Ectodermal cell (in vitro differentiated cells): ENCODE measurements at regions not wholly inside any gene's neighbourhood (a gene's known extent, or its start where the extent isn't known, plus 50 kb on each side); places are given as distances from the start of the nearest gene placed in this dataset.
"Not testable (repeated sequence)": the region's sequence is repeated elsewhere in the genome, so short reads cannot be mapped to it uniquely, and the experiment has no call there.

Experiments used
- H3K27ac ChIP-seq: 2 replicates; pipeline ENCODE4 v1.7.0; 2013; ENCODE audit warnings: mild to moderate bottlenecking, low read depth, low read length; ENCODE audit not compliant: insufficient read depth, poor library complexity, severe bottlenecking
- H3K27me3 ChIP-seq: 2 replicates; pipeline ENCODE4 v1.7.0; 2013; ENCODE audit warnings: mild to moderate bottlenecking, low read length; ENCODE audit not compliant: insufficient read depth, control insufficient read depth, poor library complexity, severe bottlenecking
- H3K36me3 ChIP-seq: one replicate; pipeline ENCODE4 v1.7.0; 2013; ENCODE audit warnings: low read length; ENCODE audit not compliant: control insufficient read depth, insufficient read depth
- H3K4me1 ChIP-seq: one replicate; pipeline ENCODE4 v1.7.0; 2013; ENCODE audit warnings: low read length; ENCODE audit not compliant: control insufficient read depth, insufficient read depth
- H3K4me3 ChIP-seq: 2 replicates; pipeline ENCODE4 v1.7.0; 2013; ENCODE audit warnings: low read depth, low read length, control low read depth; ENCODE audit not compliant: insufficient read depth
- H3K9me3 ChIP-seq: 2 replicates; pipeline ENCODE4 v1.7.0; 2013; ENCODE audit warnings: mild to moderate bottlenecking, low read length, moderate library complexity; ENCODE audit not compliant: control insufficient read depth
- WGBS, 2 experiments: methylation state at CpG; one replicate each; pipeline ENCODE4 v1.1.7; 2013; ENCODE audit warnings: missing lambda C conversion rate in 2 of 2; 5-methylcytosine and 5-hydroxymethylcytosine counted together

- Histone ChIP-seq H3K4me1 (no peaks in the 10 kb centered on the region), H3K27ac (no peak overlapping the region), H3K27me3 (no peaks in the 10 kb centered on the region), H3K9me3 (peaks cover under 1% of the 10 kb centered on the region), H3K36me3 (no peaks in the 10 kb centered on the region), H3K4me3 (no peak overlapping the region)
- 82 to 100% methylated on average over 2 of the region's 2 CpGs for WGBS, 2 experiments
These were observed 384.9 kb downstream of the NFIB start for GRCh38 chr9:13929013-13929412.

GRCh38 chr9:13923381-13923780, 390.6 kb downstream of the NFIB start:
- 82 to 85% methylated on average over 4 of the region's 4 CpGs for WGBS, 2 experiments
- no peaks in the 10 kb centered on the region for H3K27me3 ChIP-seq
- H3K36me3 ChIP-seq = no peaks in the 10 kb centered on the region
- no peak overlapping the region for H3K4me3 ChIP-seq
- no peak overlapping the region for H3K27ac ChIP-seq
- no peaks in the 10 kb centered on the region for H3K4me1 ChIP-seq
- H3K9me3 ChIP-seq = peaks cover 4% of the 10 kb centered on the region

GRCh38 chr9:13920557-13920956, 393.4 kb downstream of the NFIB start:
- H3K27me3 ChIP-seq = no peaks in the 10 kb centered on the region
- H3K4me1 ChIP-seq = no peaks in the 10 kb centered on the region
- no peaks in the 10 kb centered on the region for H3K36me3 ChIP-seq
- H3K27ac ChIP-seq = no peak overlapping the region
- no peak overlapping the region for H3K4me3 ChIP-seq
- H3K9me3 ChIP-seq = peaks cover 4% of the 10 kb centered on the region

- peaks cover 4% of the 10 kb centered on the region for H3K9me3 ChIP-seq
- H3K4me3 ChIP-seq = no peak overlapping the region
- whole genome bisulfite sequencing, 2 experiments = 90% methylated on average over 2 of the region's 2 CpGs
- H3K27ac ChIP-seq = no peak overlapping the region
- H3K36me3 ChIP-seq = no peaks in the 10 kb centered on the region
- H3K27me3 ChIP-seq = no peaks in the 10 kb centered on the region
- no peaks in the 10 kb centered on the region for H3K4me1 ChIP-seq
These were observed 394.5 kb downstream of the NFIB start for GRCh38 chr9:13919401-13919800.

- Histone ChIP-seq H3K4me3 (no peak overlapping the region), H3K4me1 (no peaks in the 10 kb centered on the region), H3K27me3 (no peaks in the 10 kb centered on the region), H3K9me3 (no peaks in the 10 kb centered on the region), H3K27ac (no peak overlapping the region), H3K36me3 (no peaks in the 10 kb centered on the region)
These were observed 396.4 kb downstream of the NFIB start for GRCh38 chr9:13917534-13917933.

- Histone ChIP-seq H3K4me3 (no peak overlapping the region), H3K9me3 (no peaks in the 10 kb centered on the region), H3K27ac (no peak overlapping the region), H3K36me3 (no peaks in the 10 kb centered on the region), H3K27me3 (no peaks in the 10 kb centered on the region), H3K4me1 (no peaks in the 10 kb centered on the region)
- WGBS, 2 experiments = 92 to 95% methylated on average over 4 of the region's 4 CpGs
These were observed 398.2 kb downstream of the NFIB start for GRCh38 chr9:13915591-13916301.

- Histone ChIP-seq H3K27me3 (no peaks in the 10 kb centered on the region), H3K36me3 (no peaks in the 10 kb centered on the region), H3K27ac (no peak overlapping the region), H3K4me3 (no peak overlapping the region), H3K9me3 (no peaks in the 10 kb centered on the region), H3K4me1 (no peaks in the 10 kb centered on the region)
- WGBS, 2 experiments = 85 to 92% methylated on average over 1 of the region's 1 CpG
These were observed 398.8 kb downstream of the NFIB start for GRCh38 chr9:13915131-13915530.

- WGBS, 2 experiments = 91 to 100% methylated on average over 2 of the region's 2 CpGs
- no peak overlapping the region for H3K4me3 ChIP-seq
- H3K36me3 ChIP-seq = no peaks in the 10 kb centered on the region
- H3K27ac ChIP-seq = no peak overlapping the region
- H3K9me3 ChIP-seq = no peaks in the 10 kb centered on the region
- no peaks in the 10 kb centered on the region for H3K27me3 ChIP-seq
- no peaks in the 10 kb centered on the region for H3K4me1 ChIP-seq
These were observed 402.5 kb downstream of the NFIB start for GRCh38 chr9:13911473-13911872.

GRCh38 chr9:13907842-13908241, 406.1 kb downstream of the NFIB start:
- 69 to 71% methylated on average over 3 of the region's 3 CpGs for WGBS, 2 experiments
- not testable (repeated sequence) for H3K27me3 ChIP-seq, H3K9me3 ChIP-seq, H3K4me1 ChIP-seq, H3K36me3 ChIP-seq, H3K4me3 ChIP-seq, H3K27ac ChIP-seq

GRCh38 chr9:13904746-13905145, 409.2 kb downstream of the NFIB start:
- Histone ChIP-seq H3K4me3 (no peak overlapping the region), H3K4me1 (no peaks in the 10 kb centered on the region), H3K27me3 (no peaks in the 10 kb centered on the region), H3K27ac (no peak overlapping the region), H3K9me3 (no peaks in the 10 kb centered on the region), H3K36me3 (no peaks in the 10 kb centered on the region)

GRCh38 chr9:13904311-13904710, 409.6 kb downstream of the NFIB start:
- WGBS, 2 experiments = 94 to 96% methylated on average over 3 to 4 of the region's 4 CpGs

More at GRCh38 chr9:13904311-13904710, 409.6 kb downstream of the NFIB start:
- Histone ChIP-seq H3K4me1 (no peaks in the 10 kb centered on the region), H3K36me3 (no peaks in the 10 kb centered on the region), H3K27ac (no peak overlapping the region), H3K9me3 (no peaks in the 10 kb centered on the region), H3K27me3 (no peaks in the 10 kb centered on the region), H3K4me3 (no peak overlapping the region)
